A549 (cell line): ENCODE measurements at regions not wholly inside any gene's neighbourhood (a gene's known extent, or its start where the extent isn't known, plus 50 kb on each side); places are given as distances from the start of the nearest gene placed in this dataset.

ENCODE experiments used
- ATAC-seq, 2 experiments: fragments of 200-7000 bp in 1 of 2; fragments of >200 bp in 1 of 2; cut with Nextera tagmentation in 1 of 2; cut with Tn5 transposase in 1 of 2; 3 replicates each; pipeline versions ENCODE4 v1.8.0 to v1.9.1; 2018 to 2020; ENCODE audit warnings: mild to moderate bottlenecking in 1 of 2, moderate library complexity in 1 of 2
- CTCF ChIA-PET: fragments of 300-600 bp; sonication (Branson Sonifier 250); formaldehyde crosslinking; extraction: SDS; loops from one replicate; lab custom pipeline; 2021; ENCODE audit warnings: antibody characterized with exemption, inconsistent platforms; lab: Yijun Ruan, JAX
- POLR2A ChIA-PET: fragments of 350-600 bp; formaldehyde crosslinking; extraction: SDS; loops from one replicate; lab custom pipeline; 2021; ENCODE audit warnings: antibody characterized with exemption, inconsistent platforms; lab: Yijun Ruan, JAX
- DNase-seq, 2 experiments: peaks; one replicate each; pipeline versions ENCODE4 v3.0.0 to v3.0.0-alpha.2; 2011 to 2016; ENCODE audit warnings: low read depth in 1 of 2, low spot score in 1 of 2
- FAIRE-seq: peaks from 2 replicates; lab custom pipeline; 2011; peaks lifted over from hg19 to GRCh38; lab: Jason Lieb, UNC
- H3K27ac ChIP-seq, 2 experiments: fragments of >200 bp; sonication (Bioruptor Twin); formaldehyde crosslinking; 3 replicates each; pipeline ENCODE4 v1.5.1; 2016 to 2017
- H3K4me1 ChIP-seq: fragments of >200 bp; sonication (Bioruptor Twin); formaldehyde crosslinking; 3 replicates; pipeline ENCODE4 v1.6.1; 2016
- H3K4me2 ChIP-seq: fragments of >200 bp; sonication (Bioruptor Twin); formaldehyde crosslinking; 3 replicates; pipeline ENCODE4 v1.6.1; 2016
- H3K4me3 ChIP-seq: fragments of >200 bp; sonication (Bioruptor Twin); formaldehyde crosslinking; 3 replicates; pipeline ENCODE4 v1.5.1; 2016
- H3K9me3 ChIP-seq: fragments of >200 bp; sonication (Bioruptor Twin); formaldehyde crosslinking; 3 replicates; pipeline ENCODE4 v1.6.1; 2016
- ATOH8 ChIP-seq: fragments of 250-450 bp; sonication (Bioruptor Pico); IDR thresholded peaks from 2 replicates; pipeline ENCODE4 v1.5.0; 2020; ENCODE audit warnings: low read depth, mild to moderate bottlenecking, moderate library complexity
- BCL3 ChIP-seq: fragments of >200 bp; sonication (Bioruptor Twin); formaldehyde crosslinking; IDR thresholded peaks from 3 replicates; pipeline ENCODE4 v1.6.1; 2016
- BHLHE40 ChIP-seq: IDR thresholded peaks from 2 replicates; pipeline ENCODE4 v1.6.1; 2012; ENCODE audit warnings: low read depth, low read length, inconsistent platforms
- CBX8 ChIP-seq: fragments of 200-600 bp; sonication (generic); IDR thresholded peaks from 2 replicates; pipeline ENCODE4 v1.6.1; 2016
- CEBPB ChIP-seq, 2 experiments: fragments of >200 bp in 1 of 2; sonication (Bioruptor Twin) in 1 of 2; formaldehyde crosslinking in 1 of 2; IDR thresholded peaks; 2 replicates each; pipeline ENCODE4 v1.6.1; 2012 to 2016
- E2F6 ChIP-seq: IDR thresholded peaks from 2 replicates; pipeline ENCODE4 v1.6.1; 2012; ENCODE audit warnings: low read depth, borderline replicate concordance
- EHMT2 ChIP-seq: fragments of 200-600 bp; sonication (generic); IDR thresholded peaks from 2 replicates; pipeline ENCODE4 v1.6.1; 2016; ENCODE audit warnings: antibody characterized with exemption, low read depth, mild to moderate bottlenecking, moderate library complexity
- ELK1 ChIP-seq: fragments of 150-350 bp; IDR thresholded peaks from 2 replicates; pipeline ENCODE4 v1.6.1; 2014; ENCODE audit warnings: low read depth, mild to moderate bottlenecking, low read length
- ESRRA ChIP-seq: fragments of 150-350 bp; IDR thresholded peaks from 2 replicates; pipeline ENCODE4 v1.6.1; 2014; ENCODE audit warnings: mild to moderate bottlenecking, low read length, borderline replicate concordance
- FOSB ChIP-seq: fragments of 250-450 bp; sonication (Bioruptor Pico); IDR thresholded peaks from 2 replicates; pipeline ENCODE4 v1.5.0; 2020; ENCODE audit warnings: mild to moderate bottlenecking, moderate library complexity
- FOSL2 ChIP-seq, 2 experiments: fragments of 450-650 bp in 1 of 2; fragments of >200 bp in 1 of 2; sonication (Bioruptor Twin) in 1 of 2; formaldehyde crosslinking; IDR thresholded peaks; 2 replicates each; pipeline versions ENCODE4 v1.5.0 to v1.6.1; 2016 to 2020; ENCODE audit warnings: mild to moderate bottlenecking in 1 of 2, moderate library complexity in 1 of 2
- HDAC2 ChIP-seq: fragments of 200-600 bp; sonication (generic); IDR thresholded peaks from 2 replicates; pipeline ENCODE4 v1.6.1; 2016
- HOXB5 ChIP-seq: fragments of 250-450 bp; sonication (Bioruptor Pico); IDR thresholded peaks from 2 replicates; pipeline ENCODE4 v1.5.0; 2020; ENCODE audit warnings: mild to moderate bottlenecking, moderate library complexity
- JUN ChIP-seq, 2 experiments: fragments of >200 bp; sonication (Bioruptor Twin); formaldehyde crosslinking; IDR thresholded peaks; 2 replicates in 1 of 2; 3 replicates in 1 of 2; pipeline ENCODE4 v1.6.1; 2016 to 2017
- JUNB ChIP-seq: fragments of >200 bp; sonication (Bioruptor Twin); formaldehyde crosslinking; IDR thresholded peaks from 2 replicates; pipeline ENCODE4 v1.6.1; 2016
- MAX ChIP-seq: IDR thresholded peaks from 2 replicates; pipeline ENCODE4 v1.6.1; 2012
- MYC ChIP-seq: IDR thresholded peaks from 2 replicates; pipeline ENCODE4 v1.6.1; 2012; ENCODE audit warnings: mild to moderate bottlenecking, inconsistent platforms, low read length, improper control_type of control experiment, borderline replicate concordance
- NPAS2 ChIP-seq: fragments of 250-450 bp; sonication (Bioruptor Pico); IDR thresholded peaks from 2 replicates; pipeline ENCODE4 v1.8.0; 2022; ENCODE audit warnings: mild to moderate bottlenecking, moderate library complexity, borderline replicate concordance
- NR3C1 ChIP-seq: fragments of >200 bp; sonication (Bioruptor Twin); formaldehyde crosslinking; IDR thresholded peaks from 3 replicates; pipeline ENCODE4 v1.6.1; 2017
- PHF8 ChIP-seq: fragments of 200-600 bp; sonication (generic); IDR thresholded peaks from 2 replicates; pipeline ENCODE4 v1.6.1; 2016; ENCODE audit warnings: low read depth, mild to moderate bottlenecking, antibody characterized with exemption, moderate library complexity, borderline replicate concordance
- POLR2A ChIP-seq: IDR thresholded peaks from 2 replicates; pipeline ENCODE4 v1.6.1; 2012; ENCODE audit warnings: mild to moderate bottlenecking, low read length
- RAD21 ChIP-seq, 2 experiments: fragments of >200 bp in 1 of 2; sonication (Bioruptor Twin) in 1 of 2; formaldehyde crosslinking in 1 of 2; IDR thresholded peaks in 1 of 2; conservative IDR thresholded peaks in 1 of 2; 2 replicates in 1 of 2; 3 replicates in 1 of 2; pipeline ENCODE4 v1.6.1; 2012 to 2018; ENCODE audit warnings: inconsistent platforms in 1 of 2
- RARB ChIP-seq: fragments of 250-450 bp; sonication (Bioruptor Pico); IDR thresholded peaks from 2 replicates; pipeline ENCODE4 v1.8.0; 2021; ENCODE audit warnings: mild to moderate bottlenecking, moderate library complexity
- RFX5 ChIP-seq: fragments of 450-650 bp; IDR thresholded peaks from 2 replicates; pipeline ENCODE4 v1.7.1; 2014; ENCODE audit warnings: antibody characterized with exemption, mild to moderate bottlenecking, moderate library complexity
- TFCP2L1 ChIP-seq: fragments of 250-450 bp; sonication (Bioruptor Pico); IDR thresholded peaks from 2 replicates; pipeline ENCODE4 v1.5.0; 2021; ENCODE audit warnings: mild to moderate bottlenecking
- USF2 ChIP-seq: fragments of 450-650 bp; IDR thresholded peaks from 2 replicates; pipeline ENCODE4 v1.6.1; 2014; ENCODE audit warnings: antibody characterized with exemption
- ZSCAN20 ChIP-seq: fragments of 250-450 bp; sonication (Bioruptor Pico); IDR thresholded peaks from 2 replicates; pipeline ENCODE4 v1.8.0; 2022; ENCODE audit warnings: mild to moderate bottlenecking, moderate library complexity
- WGBS: methylation state at CpG from one replicate; pipeline ENCODE4 v1.1.6; 2017; ENCODE audit errors: missing lambda C conversion rate; 5-methylcytosine and 5-hydroxymethylcytosine counted together

GRCh38 chr3:151604891-151605290 is 128.8 kb upstream of the AADACL2 start:
- no peak overlapping the region for H3K4me2 ChIP-seq
- H3K27ac ChIP-seq: no peak overlapping the region
- WGBS: 82% methylated on average over 1 of the region's 1 CpG
- H3K9me3 ChIP-seq: no peaks in the 10 kb centered on the region
- ChIA-PET POLR2A (no interaction called here), CTCF (interaction anchor here (1.3 kb wide), 1 partner anchor 234 kb away, joined by 4 read pairs; no protein-coding TSS in a partner anchor)
- DNase-seq: no peak
- FAIRE-seq: no peak
- ATAC-seq: no peak
- H3K4me3 ChIP-seq: no peak overlapping the region
- no peaks in the 10 kb centered on the region for H3K4me1 ChIP-seq
- TF ChIP-seq NPAS2 (CRISPR knock-in tag) (no peak), MAX (no peak), FOSB (no peak), USF2 (no peak), TFCP2L1 (CRISPR knock-in tag) (no peak), CBX8 (no peak), ELK1 (no peak), MYC (no peak), CEBPB (IDR thresholded peaks at IDR 0.05) (no peak), RAD21 (conservative IDR thresholded peaks at IDR 0.05 in 1 of 2, IDR thresholded peaks at IDR 0.05 in 1 of 2) (no peak), ZSCAN20 (CRISPR knock-in tag) (no peak), E2F6 (no peak), PHF8 (no peak), JUNB (no peak), HDAC2 (no peak), HOXB5 (CRISPR knock-in tag) (no peak), BCL3 (no peak)

- DNase-seq (no peak), FAIRE-seq (peak; percentile 80), ATAC-seq (no peak)
- Histone ChIP-seq H3K9me3 (no peaks in the 10 kb centered on the region), H3K4me1 (no peaks in the 10 kb centered on the region), H3K27ac (no peak overlapping the region), H3K4me3 (no peak overlapping the region), H3K4me2 (no peak overlapping the region)
- POLR2A ChIA-PET: no interaction called here
- CTCF ChIA-PET: no interaction called here
- TF ChIP-seq RAD21 (conservative IDR thresholded peaks at IDR 0.05 in 1 of 2, IDR thresholded peaks at IDR 0.05 in 1 of 2): no peak
- no peak for TF ChIP-seq ESRRA
- TF ChIP-seq ZSCAN20 (CRISPR knock-in tag): no peak
- TF ChIP-seq BHLHE40: no peak
Observed at GRCh38 chr3:151600783-151601182, 132.9 kb upstream of the AADACL2 start.

GRCh38 chr3:151599103-151599672 is 134.5 kb upstream of the AADACL2 start:
- Histone ChIP-seq H3K9me3 (no peaks in the 10 kb centered on the region), H3K4me1 (no peaks in the 10 kb centered on the region), H3K27ac (no peak overlapping the region), H3K4me2 (no peak overlapping the region), H3K4me3 (no peak overlapping the region)
- ChIA-PET POLR2A (no interaction called here), CTCF (no interaction called here)
- WGBS: 77% methylated on average over 7 of the region's 7 CpGs
- no peak for ATAC-seq
- no peak for FAIRE-seq
- no peak for DNase-seq
- no peak for TF ChIP-seq RARB (CRISPR knock-in tag)
- no peak for TF ChIP-seq EHMT2
- TF ChIP-seq BCL3: no peak
- TF ChIP-seq ZSCAN20 (CRISPR knock-in tag): no peak
- TF ChIP-seq JUNB: no peak
- no peak for TF ChIP-seq MAX
- TF ChIP-seq E2F6: no peak
- no peak for TF ChIP-seq MYC
- TF ChIP-seq PHF8: no peak
- no peak for TF ChIP-seq RFX5
- no peak for TF ChIP-seq NR3C1
- TF ChIP-seq HOXB5 (CRISPR knock-in tag): no peak
- no peak for TF ChIP-seq FOSL2 (IDR thresholded peaks at IDR 0.05)
- no peak for TF ChIP-seq FOSL2 (CRISPR knock-in tag; IDR thresholded peaks at IDR 0.05)
- no peak for TF ChIP-seq POLR2A
- TF ChIP-seq JUN (IDR thresholded peaks at IDR 0.05): no peak
- no peak for TF ChIP-seq ATOH8 (CRISPR knock-in tag)
